SK-N-SH (cell line): ENCODE measurements at regions not wholly inside any gene's neighbourhood (a gene's known extent, or its start where the extent isn't known, plus 50 kb on each side); places are given as distances from the start of the nearest gene placed in this dataset.

Source experiments
- CHD2 ChIP-seq: fragments of 150-350 bp; IDR thresholded peaks from 2 replicates; pipeline ENCODE4 v1.6.1; 2018; ENCODE audit warnings: low read length; ENCODE audit not compliant: partially characterized antibody
- EZH2phosphoT487 ChIP-seq: fragments of 200-600 bp; sonication (generic); IDR thresholded peaks from 2 replicates; pipeline ENCODE4 v1.6.1; 2017; ENCODE audit warnings: low read depth, mixed run types, mild to moderate bottlenecking, antibody characterized with exemption, moderate library complexity, borderline replicate concordance
- RAD21 ChIP-seq: IDR thresholded peaks from 2 replicates; pipeline ENCODE4 v1.6.1; 2012; ENCODE audit warnings: mild to moderate bottlenecking, low read length
- SIN3A ChIP-seq: IDR thresholded peaks from 2 replicates; pipeline ENCODE4 v1.6.1; 2012; ENCODE audit warnings: low read depth, mild to moderate bottlenecking, low read length, moderate library complexity, borderline replicate concordance
- TCF12 ChIP-seq: IDR thresholded peaks from 2 replicates; pipeline ENCODE4 v1.4.0; 2012
- TF ChIP-seq, protein P1 (sequence below): fragments of 200-600 bp; sonication (generic); IDR thresholded peaks from 2 replicates; pipeline ENCODE4 v1.6.1; 2017; ENCODE audit warnings: antibody characterized with exemption, mild to moderate bottlenecking, moderate library complexity
- TF ChIP-seq, protein P2 (sequence below): IDR thresholded peaks from 2 replicates; pipeline ENCODE4 v1.6.1; 2012; ENCODE audit warnings: mild to moderate bottlenecking, low read depth, low read length, moderate library complexity
- TF ChIP-seq, protein P3 (sequence below): fragments of 150-350 bp; IDR thresholded peaks from 2 replicates; pipeline ENCODE4 v1.6.1; 2016; ENCODE audit warnings: mild to moderate bottlenecking, low read depth, low read length

DNA sequence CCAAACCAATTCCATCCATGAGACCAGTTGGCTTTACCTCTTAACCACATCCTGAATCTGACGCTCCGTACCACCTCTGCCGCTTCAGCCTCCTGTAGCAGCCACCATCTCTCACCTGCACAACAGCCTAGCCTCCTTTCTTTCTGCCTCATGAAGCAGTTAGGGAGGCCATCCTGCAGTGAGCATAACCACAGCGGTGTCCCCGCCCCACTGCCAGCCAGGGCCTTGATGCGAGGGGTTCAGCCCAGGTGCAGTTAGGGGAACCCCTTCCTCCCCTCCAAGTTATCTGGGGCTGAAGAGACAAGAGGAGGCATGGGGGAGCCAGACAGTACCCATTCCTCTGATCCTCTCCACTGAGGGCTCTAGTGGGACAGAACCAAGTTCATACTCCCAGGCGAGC, 167.0 kb downstream of the C5orf15 start:
- TF ChIP-seq, protein P1, sequence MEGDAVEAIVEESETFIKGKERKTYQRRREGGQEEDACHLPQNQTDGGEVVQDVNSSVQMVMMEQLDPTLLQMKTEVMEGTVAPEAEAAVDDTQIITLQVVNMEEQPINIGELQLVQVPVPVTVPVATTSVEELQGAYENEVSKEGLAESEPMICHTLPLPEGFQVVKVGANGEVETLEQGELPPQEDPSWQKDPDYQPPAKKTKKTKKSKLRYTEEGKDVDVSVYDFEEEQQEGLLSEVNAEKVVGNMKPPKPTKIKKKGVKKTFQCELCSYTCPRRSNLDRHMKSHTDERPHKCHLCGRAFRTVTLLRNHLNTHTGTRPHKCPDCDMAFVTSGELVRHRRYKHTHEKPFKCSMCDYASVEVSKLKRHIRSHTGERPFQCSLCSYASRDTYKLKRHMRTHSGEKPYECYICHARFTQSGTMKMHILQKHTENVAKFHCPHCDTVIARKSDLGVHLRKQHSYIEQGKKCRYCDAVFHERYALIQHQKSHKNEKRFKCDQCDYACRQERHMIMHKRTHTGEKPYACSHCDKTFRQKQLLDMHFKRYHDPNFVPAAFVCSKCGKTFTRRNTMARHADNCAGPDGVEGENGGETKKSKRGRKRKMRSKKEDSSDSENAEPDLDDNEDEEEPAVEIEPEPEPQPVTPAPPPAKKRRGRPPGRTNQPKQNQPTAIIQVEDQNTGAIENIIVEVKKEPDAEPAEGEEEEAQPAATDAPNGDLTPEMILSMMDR: no peak
- TF ChIP-seq CHD2 (no peak), EZH2phosphoT487 (no peak), TCF12 (no peak), RAD21 (no peak), SIN3A (no peak)
- TF ChIP-seq, protein P2, sequence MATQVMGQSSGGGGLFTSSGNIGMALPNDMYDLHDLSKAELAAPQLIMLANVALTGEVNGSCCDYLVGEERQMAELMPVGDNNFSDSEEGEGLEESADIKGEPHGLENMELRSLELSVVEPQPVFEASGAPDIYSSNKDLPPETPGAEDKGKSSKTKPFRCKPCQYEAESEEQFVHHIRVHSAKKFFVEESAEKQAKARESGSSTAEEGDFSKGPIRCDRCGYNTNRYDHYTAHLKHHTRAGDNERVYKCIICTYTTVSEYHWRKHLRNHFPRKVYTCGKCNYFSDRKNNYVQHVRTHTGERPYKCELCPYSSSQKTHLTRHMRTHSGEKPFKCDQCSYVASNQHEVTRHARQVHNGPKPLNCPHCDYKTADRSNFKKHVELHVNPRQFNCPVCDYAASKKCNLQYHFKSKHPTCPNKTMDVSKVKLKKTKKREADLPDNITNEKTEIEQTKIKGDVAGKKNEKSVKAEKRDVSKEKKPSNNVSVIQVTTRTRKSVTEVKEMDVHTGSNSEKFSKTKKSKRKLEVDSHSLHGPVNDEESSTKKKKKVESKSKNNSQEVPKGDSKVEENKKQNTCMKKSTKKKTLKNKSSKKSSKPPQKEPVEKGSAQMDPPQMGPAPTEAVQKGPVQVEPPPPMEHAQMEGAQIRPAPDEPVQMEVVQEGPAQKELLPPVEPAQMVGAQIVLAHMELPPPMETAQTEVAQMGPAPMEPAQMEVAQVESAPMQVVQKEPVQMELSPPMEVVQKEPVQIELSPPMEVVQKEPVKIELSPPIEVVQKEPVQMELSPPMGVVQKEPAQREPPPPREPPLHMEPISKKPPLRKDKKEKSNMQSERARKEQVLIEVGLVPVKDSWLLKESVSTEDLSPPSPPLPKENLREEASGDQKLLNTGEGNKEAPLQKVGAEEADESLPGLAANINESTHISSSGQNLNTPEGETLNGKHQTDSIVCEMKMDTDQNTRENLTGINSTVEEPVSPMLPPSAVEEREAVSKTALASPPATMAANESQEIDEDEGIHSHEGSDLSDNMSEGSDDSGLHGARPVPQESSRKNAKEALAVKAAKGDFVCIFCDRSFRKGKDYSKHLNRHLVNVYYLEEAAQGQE: no peak
- TF ChIP-seq, protein P3, sequence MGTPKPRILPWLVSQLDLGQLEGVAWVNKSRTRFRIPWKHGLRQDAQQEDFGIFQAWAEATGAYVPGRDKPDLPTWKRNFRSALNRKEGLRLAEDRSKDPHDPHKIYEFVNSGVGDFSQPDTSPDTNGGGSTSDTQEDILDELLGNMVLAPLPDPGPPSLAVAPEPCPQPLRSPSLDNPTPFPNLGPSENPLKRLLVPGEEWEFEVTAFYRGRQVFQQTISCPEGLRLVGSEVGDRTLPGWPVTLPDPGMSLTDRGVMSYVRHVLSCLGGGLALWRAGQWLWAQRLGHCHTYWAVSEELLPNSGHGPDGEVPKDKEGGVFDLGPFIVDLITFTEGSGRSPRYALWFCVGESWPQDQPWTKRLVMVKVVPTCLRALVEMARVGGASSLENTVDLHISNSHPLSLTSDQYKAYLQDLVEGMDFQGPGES: no peak
